K562 (cell line): ENCODE measurements at regions not wholly inside any gene's neighbourhood (a gene's known extent, or its start where the extent isn't known, plus 50 kb on each side); places are given as distances from the start of the nearest gene placed in this dataset.

Experiments used
- ATAC-seq: fragments of 200-7000 bp; cut with Tn5 transposase; 3 replicates; pipeline ENCODE4 v1.9.1; 2020; ENCODE audit warnings: moderate library complexity
- BruUV-seq: library from RNA; stranded (reverse); fragments of 400-500 nt; replicated peaks from 2 replicates; lab custom pipeline; 2021; lab: Mats Ljungman, UMichigan
- CTCF ChIA-PET: fragments of 300-600 bp; formaldehyde crosslinking; extraction: SDS; loops from one replicate; lab custom pipeline; 2021; ENCODE audit warnings: low intra/inter-chr PET ratio; lab: Yijun Ruan, JAX
- POLR2A ChIA-PET: fragments of 300-600, 350-650 bp; sonication (Branson Sonifier 250); formaldehyde crosslinking; extraction: SDS; loops from one replicate; lab custom pipeline; 2021; ENCODE audit warnings: antibody characterized with exemption, inconsistent platforms; lab: Yijun Ruan, JAX
- DNase-seq, 4 experiments: peaks; one replicate each; pipeline versions ENCODE4 v3.0.0 to v3.0.0-alpha.2; 2011 to 2018; ENCODE audit warnings: low spot score in 3 of 4, mixed read lengths in 3 of 4; ENCODE audit errors: extremely low read depth in 1 of 4
- FAIRE-seq: peaks from 2 replicates; lab custom pipeline; 2011; peaks lifted over from hg19 to GRCh38; lab: Jason Lieb, UNC
- H2AFZ ChIP-seq: 2 replicates; pipeline ENCODE4 v1.6.0; 2011; ENCODE audit warnings: low read depth, low read length, control low read depth, inconsistent platforms
- H3K27ac ChIP-seq: fragments of 200-600 bp; 3 replicates; pipeline ENCODE4 v1.8.0; 2011; ENCODE audit warnings: low read depth, mild to moderate bottlenecking, control low read depth, inconsistent platforms, low read length, moderate library complexity, mixed read lengths; ENCODE audit errors: extremely low read depth
- H3K27me3 ChIP-seq, 2 experiments: fragments of 300-600 bp in 1 of 2; 2 replicates in 1 of 2; 3 replicates in 1 of 2; pipeline versions ENCODE4 v1.6.0 to v1.8.0; 2011; ENCODE audit warnings: inconsistent platforms in 2 of 2, low read length in 2 of 2, mild to moderate bottlenecking in 1 of 2, mixed read lengths in 1 of 2, moderate library complexity in 1 of 2; ENCODE audit not compliant: control insufficient read depth in 2 of 2, insufficient read depth in 2 of 2
- H3K36me3 ChIP-seq: fragments of 300-600 bp; 3 replicates; pipeline ENCODE4 v1.8.0; 2011; ENCODE audit warnings: mild to moderate bottlenecking, low read length, inconsistent platforms; ENCODE audit not compliant: control insufficient read depth, insufficient read depth
- H3K4me1 ChIP-seq, 2 experiments: fragments of 200-600 bp in 1 of 2; replicated peaks in 1 of 2; 2 replicates in 1 of 2; 3 replicates in 1 of 2; pipeline versions ENCODE4 v1.5.1 to v1.8.0; 2011; ENCODE audit warnings: inconsistent platforms in 2 of 2, low read length in 2 of 2, mild to moderate bottlenecking in 1 of 2, mixed read lengths in 1 of 2, moderate library complexity in 1 of 2; ENCODE audit not compliant: control insufficient read depth in 2 of 2, insufficient read depth in 2 of 2
- H3K4me2 ChIP-seq: 2 replicates; pipeline ENCODE4 v1.6.1; 2011; ENCODE audit warnings: low read length, control low read depth, inconsistent platforms, mixed read lengths; ENCODE audit not compliant: insufficient read depth
- H3K4me3 ChIP-seq: fragments of 200-600 bp; sonication (generic), shearing (Covaris generic); 2 replicates; pipeline ENCODE4 v1.5.1; 2016; ENCODE audit warnings: control low read depth, inconsistent platforms
- H3K79me2 ChIP-seq: fragments of 200-600 bp; 3 replicates; pipeline ENCODE4 v1.8.0; 2011; ENCODE audit warnings: low read length, inconsistent platforms; ENCODE audit not compliant: control insufficient read depth, insufficient read depth
- H3K9ac ChIP-seq, 2 experiments: 2 replicates each; pipeline versions ENCODE4 v1.6.0 to v1.6.1; 2011; ENCODE audit warnings: low read depth in 2 of 2, low read length in 2 of 2, control low read depth in 1 of 2, inconsistent platforms in 1 of 2, mild to moderate bottlenecking in 1 of 2, mixed read lengths in 1 of 2; ENCODE audit not compliant: insufficient read depth in 1 of 2
- H3K9me1 ChIP-seq: one replicate; pipeline ENCODE4 v1.6.0; 2011; ENCODE audit warnings: inconsistent platforms, mild to moderate bottlenecking, low read length, moderate library complexity; ENCODE audit not compliant: control insufficient read depth, insufficient read depth
- H3K9me3 ChIP-seq: replicated peaks from 2 replicates; pipeline ENCODE4 v1.5.1; 2011; ENCODE audit warnings: low read depth, low read length, inconsistent platforms; ENCODE audit not compliant: control insufficient read depth, insufficient read depth
- H4K20me1 ChIP-seq: replicated peaks from 2 replicates; pipeline ENCODE4 v1.6.1; 2011; ENCODE audit warnings: low read length, inconsistent platforms, mixed read lengths; ENCODE audit not compliant: control insufficient read depth, insufficient read depth
- BCOR ChIP-seq: fragments of 450-650 bp; IDR thresholded peaks from 2 replicates; pipeline ENCODE4 v1.6.1; 2016
- CBFA2T3 ChIP-seq: fragments of 450-650 bp; IDR thresholded peaks from 2 replicates; pipeline ENCODE4 v1.6.1; 2017
- CHD1 ChIP-seq: fragments of 200-600 bp; sonication (generic); IDR thresholded peaks from one replicate; pipeline ENCODE4 v1.6.1; 2012; ENCODE audit warnings: mild to moderate bottlenecking, moderate library complexity, low read length, inconsistent platforms
- DMBX1 ChIP-seq: fragments of 250-450 bp; sonication (Bioruptor Pico); IDR thresholded peaks from 2 replicates; pipeline ENCODE4 v1.8.0; 2022; ENCODE audit warnings: inconsistent platforms, mild to moderate bottlenecking, moderate library complexity, borderline replicate concordance
- NFE2 ChIP-seq: IDR thresholded peaks from 2 replicates; pipeline ENCODE4 v1.6.1; 2014; ENCODE audit warnings: antibody characterized with exemption, low read depth
- SMARCE1 ChIP-seq: fragments of 450-650 bp; IDR thresholded peaks from 2 replicates; pipeline ENCODE4 v1.7.1; 2016; ENCODE audit warnings: mild to moderate bottlenecking
- SNRNP70 ChIP-seq: fragments of 200-400 bp; formaldehyde crosslinking; optimal IDR thresholded peaks from 2 replicates; pipeline ENCODE3; 2017; ENCODE audit warnings: low read depth, low read length
- TFAM ChIP-seq: fragments of 250-450 bp; sonication (Bioruptor Pico); conservative IDR thresholded peaks from 2 replicates; pipeline ENCODE4 v1.5.0; 2021; ENCODE audit warnings: mild to moderate bottlenecking, moderate library complexity
- ZNF431 ChIP-seq: sonication (generic); formaldehyde crosslinking; IDR thresholded peaks from 2 replicates; pipeline ENCODE4 v1.8.0; 2022; ENCODE audit warnings: mild to moderate bottlenecking, missing genetic modification reagents
- whole genome bisulfite sequencing: fragments of 100-300 bp; shearing (Covaris generic); methylation state at CpG from one replicate; pipeline ENCODE4 v1.1.6; 2016; ENCODE audit warnings: low coverage, mixed read lengths; ENCODE audit not compliant: insufficient coverage; ENCODE audit errors: missing lambda C conversion rate; 5-methylcytosine and 5-hydroxymethylcytosine counted together
- in situ Hi-C: fragments of 300-500 bp; cut with MboI; formaldehyde crosslinking; loops from 4 replicates; pipeline ENCODE4 v1.15.0; 2018; ENCODE audit warnings: inconsistent platforms, mixed read lengths
- intact Hi-C: fragments of 100-400 bp; cut with micrococcal nuclease; formaldehyde crosslinking; loops from 2 replicates; pipeline ENCODE4 v1.14.2; 2022

GRCh38 chr6:150456466-150456865, 87.7 kb downstream of the IYD start:
- Histone ChIP-seq H3K36me3 (no peaks in the 10 kb centered on the region), H3K27me3 (peaks cover 22 to 42% of the 10 kb centered on the region in 2 experiments)
- CTCF ChIA-PET = no interaction called here
- TF ChIP-seq ZNF431 (CRISPR knock-in tag) (no peak), NFE2 (no peak), CBFA2T3 (no peak), BCOR (no peak), SMARCE1 (no peak)
- TF ChIP-seq, all 486 proteins: peak for 0
- Histone ChIP-seq H3K4me1 (no peaks in the 10 kb centered on the region), H3K9me1 (no peaks in the 10 kb centered on the region), H2AFZ (no peak overlapping the region), H3K79me2 (no peaks in the 10 kb centered on the region), H3K9me3 (no peaks in the 10 kb centered on the region), H3K4me3 (no peak overlapping the region), H3K9ac (no peak overlapping the region), H4K20me1 (peaks cover 4% of the 10 kb centered on the region; the same call in 1 of the 2 replicates), H3K4me2 (no peak overlapping the region), H3K27ac (no peak overlapping the region)
- WGBS = 1% methylated on average over 7 of the region's 7 CpGs
- BruUV-seq = no TSS peak
- POLR2A ChIA-PET = no interaction called here
- DNase-seq (no peak), ATAC-seq (no peak), FAIRE-seq (no peak)
- in situ Hi-C loops = no loop called here
- intact Hi-C loops = no loop called here

- Histone ChIP-seq H3K4me3 (no peak overlapping the region), H3K27ac (no peak overlapping the region), H4K20me1 (peaks cover 4% of the 10 kb centered on the region; the same call in 1 of the 2 replicates), H3K9me1 (no peaks in the 10 kb centered on the region), H3K4me2 (no peak overlapping the region), H3K79me2 (no peaks in the 10 kb centered on the region), H3K9me3 (no peaks in the 10 kb centered on the region), H3K36me3 (no peaks in the 10 kb centered on the region), H2AFZ (no peak overlapping the region), H3K27me3 (peaks cover 22 to 36% of the 10 kb centered on the region in 2 experiments), H3K9ac (no peak overlapping the region), H3K4me1 (no peaks in the 10 kb centered on the region)
- POLR2A ChIA-PET = interaction anchor here (1.2 kb wide), 1 partner anchor 30 kb away, joined by 3 read pairs; no protein-coding TSS in a partner anchor
- TF ChIP-seq TFAM (no peak), CHD1 (no peak), SNRNP70 (no peak), DMBX1 (CRISPR knock-in tag) (no peak)
- ATAC-seq (no peak), DNase-seq (no peak), FAIRE-seq (no peak)
- intact Hi-C loops = no loop called here
- no TSS peak for BruUV-seq
- in situ Hi-C loops = no loop called here
- 2% methylated on average over 7 of the region's 7 CpGs for WGBS
- CTCF ChIA-PET = no interaction called here
These were observed 88.3 kb downstream of the IYD start for GRCh38 chr6:150456902-150457643.
